ENCODE measurements at regions not wholly inside any gene's neighbourhood (a gene's known extent, or its start where the extent isn't known, plus 50 kb on each side); places are given as distances from the start of the nearest gene placed in this dataset.
A peak's percentile ranks its signal among the peaks of the same experiment; 100 is the strongest.
"Not testable (repeated sequence)": the region's sequence is repeated elsewhere in the genome, so short reads cannot be mapped to it uniquely, and the experiment has no call there.

DNA sequence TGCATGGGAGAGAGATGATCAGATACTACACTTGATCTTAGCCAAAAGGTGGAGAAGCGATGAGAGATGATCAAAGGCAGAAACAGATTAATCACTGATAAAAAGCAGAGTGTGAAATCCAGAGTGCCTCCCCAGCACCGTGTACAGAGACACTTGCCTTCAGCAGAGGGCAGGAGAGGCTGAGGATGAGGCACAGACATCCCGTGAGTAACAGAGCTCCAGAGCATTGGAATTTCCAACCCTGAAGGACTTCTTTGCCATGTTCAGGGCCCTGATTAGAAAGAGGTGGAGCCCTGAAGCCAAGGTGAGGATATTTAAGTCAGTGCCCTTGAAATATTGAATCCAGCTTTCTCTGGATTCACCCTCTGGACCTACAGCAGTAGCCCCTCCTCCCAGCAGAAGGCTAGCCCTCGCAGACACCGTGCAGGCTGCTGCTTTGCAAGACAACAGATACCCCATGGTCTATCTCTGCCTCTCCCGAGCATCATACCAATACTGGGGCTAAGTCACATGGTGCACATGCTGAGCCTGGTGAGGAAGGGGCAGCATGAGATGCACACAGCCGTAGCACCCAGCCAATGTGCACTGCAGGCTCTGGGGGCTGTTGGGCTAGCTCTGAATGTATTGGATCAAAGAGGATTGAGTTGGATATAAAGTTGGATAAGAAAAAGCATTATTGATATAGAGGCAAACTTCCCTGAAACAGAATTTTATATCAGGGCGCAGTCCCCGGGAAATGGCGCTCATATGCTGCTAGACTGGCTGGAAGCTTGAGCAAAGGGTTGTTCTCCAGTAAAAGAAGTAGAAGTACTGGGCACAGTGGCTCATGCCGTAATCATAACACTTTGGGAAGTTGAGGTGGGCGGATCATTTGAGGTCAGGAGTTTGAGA is 200.3 kb upstream of the B3GAT1 start:
- no peak for DNase-seq

DNA sequence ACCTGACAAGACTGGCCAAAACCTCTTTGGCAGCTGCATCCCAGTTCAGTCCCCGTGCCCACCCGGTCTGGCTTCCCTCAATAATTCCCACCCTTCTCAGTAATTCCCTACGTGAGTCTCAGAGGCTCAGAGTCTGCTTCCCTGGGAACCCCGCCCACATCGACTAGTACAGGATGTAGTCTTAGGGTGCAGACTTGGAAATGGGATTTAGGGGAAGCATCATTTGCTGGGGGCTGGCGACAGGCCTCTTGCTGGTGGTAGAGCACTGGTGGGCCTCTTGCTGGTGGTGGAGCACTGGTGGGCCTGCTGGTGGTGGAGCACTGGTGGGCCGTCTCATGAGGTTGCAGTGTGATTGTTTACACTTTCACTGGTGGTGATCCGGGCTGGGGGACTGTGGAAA is 199.5 kb upstream of the B3GAT1 start:
- DNase-seq = no peak

DNA sequence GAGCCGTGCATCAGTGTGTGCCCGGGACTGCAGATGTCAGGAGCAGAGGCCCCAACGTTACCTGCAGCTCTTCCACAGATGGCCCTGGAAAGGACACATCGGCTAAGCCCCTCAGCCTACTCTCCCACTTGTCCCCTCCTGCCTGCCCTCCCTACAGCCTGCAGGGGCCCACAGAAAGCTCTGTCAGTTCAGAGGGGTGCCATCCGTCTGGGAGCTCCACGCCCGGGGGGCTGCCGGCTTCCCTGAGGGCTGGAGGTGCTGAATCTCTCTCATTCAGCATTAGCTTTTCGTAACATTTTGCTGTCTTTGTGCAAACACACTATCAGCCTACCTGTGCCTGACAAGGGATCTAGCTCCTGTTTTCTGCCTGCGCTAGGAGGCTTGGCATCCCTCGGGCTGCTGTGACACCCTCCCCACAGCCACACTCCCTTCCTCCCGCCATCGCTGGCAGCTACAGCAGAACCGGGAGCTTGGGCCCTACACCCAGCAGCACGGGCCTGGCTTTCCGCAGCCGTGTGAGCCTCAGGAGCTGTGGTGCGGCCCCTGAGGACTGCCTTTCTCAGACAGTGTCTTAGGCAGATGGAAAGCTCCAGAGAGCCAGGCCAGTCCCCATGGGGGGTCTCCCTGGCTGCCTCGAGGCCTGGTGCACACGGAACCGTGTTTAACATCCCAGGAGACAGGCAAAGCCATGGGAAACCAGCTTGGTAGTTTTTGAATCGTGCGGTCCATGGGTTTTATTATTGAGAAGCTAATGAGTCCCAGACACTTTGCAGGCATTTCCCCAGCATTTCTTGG is 198.3 kb upstream of the B3GAT1 start:
- DNase-seq = no peak

DNA sequence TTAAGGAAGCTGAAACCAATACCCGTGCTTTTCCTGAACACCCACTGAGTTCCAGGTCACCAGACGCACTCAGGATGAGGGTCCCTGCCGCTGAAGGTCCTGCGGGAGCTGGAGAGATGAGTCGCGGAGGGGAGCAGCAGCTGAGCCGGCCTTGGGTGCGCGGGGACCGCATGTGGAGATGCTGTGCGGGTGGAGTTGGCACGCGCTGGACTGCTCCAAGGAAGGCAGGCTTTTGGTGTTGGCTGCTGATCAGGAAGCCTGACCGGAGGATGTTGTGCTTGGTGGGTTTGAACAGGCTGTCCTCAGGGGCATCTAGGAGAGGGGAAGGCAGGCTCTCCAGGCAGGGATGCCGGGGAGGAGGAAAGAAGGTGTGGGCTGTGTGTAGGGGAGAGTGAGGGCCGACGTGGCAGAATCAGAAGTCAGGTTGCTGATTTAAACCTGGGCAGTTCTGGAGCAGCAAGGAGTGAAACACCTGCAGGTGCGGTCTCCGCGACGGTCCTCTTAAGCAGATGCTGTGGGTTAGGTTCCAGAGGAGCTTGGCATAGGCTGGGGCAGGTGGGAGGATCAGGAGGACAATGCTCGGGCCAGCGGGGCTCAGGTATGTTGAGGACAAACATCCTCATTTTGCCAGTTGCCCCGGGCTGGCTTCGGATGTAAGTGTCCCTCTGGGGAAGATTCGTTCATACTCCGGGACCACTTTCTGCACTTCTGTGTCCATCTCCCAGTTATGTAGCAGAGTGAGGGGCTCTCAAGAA is 197.5 kb upstream of the B3GAT1 start:
- no peak for DNase-seq

DNA sequence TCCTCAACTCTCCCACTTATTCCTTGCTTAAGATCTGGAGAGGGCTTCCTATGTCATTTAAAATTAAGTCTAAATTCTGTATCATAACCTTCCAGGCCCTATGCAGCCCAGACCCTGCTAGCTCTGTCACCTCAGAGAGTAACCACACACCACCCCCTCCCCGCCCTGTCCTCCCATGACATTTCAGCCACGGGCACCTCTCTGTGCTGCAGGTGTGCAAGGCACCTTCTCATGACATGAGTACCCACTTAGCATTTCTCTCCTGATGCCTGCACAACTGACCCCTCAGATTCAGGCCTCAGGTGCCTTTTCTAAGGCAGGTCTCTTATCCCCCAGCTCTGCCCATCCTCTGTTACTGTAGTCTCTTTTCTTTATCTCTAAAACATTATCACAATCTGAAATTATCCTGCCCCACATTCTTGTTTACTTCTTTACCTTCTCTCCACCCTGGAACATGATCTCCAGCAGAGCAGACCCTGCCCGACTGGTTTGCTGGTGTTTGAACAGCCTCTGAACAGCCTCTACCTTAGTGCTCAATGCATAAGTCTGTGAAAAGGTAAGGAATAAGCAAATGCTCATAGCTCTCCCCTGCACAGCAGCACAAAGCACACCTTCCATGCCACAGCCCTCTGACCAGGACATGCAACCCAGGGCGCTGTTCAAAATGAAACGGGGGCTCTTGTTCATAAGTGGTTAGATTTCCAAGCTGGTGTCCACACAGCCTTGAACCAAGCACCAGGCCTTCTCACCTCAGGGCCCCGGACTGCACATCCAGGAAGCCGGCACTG is 196.1 kb upstream of the B3GAT1 start:
- no peak for DNase-seq

DNA sequence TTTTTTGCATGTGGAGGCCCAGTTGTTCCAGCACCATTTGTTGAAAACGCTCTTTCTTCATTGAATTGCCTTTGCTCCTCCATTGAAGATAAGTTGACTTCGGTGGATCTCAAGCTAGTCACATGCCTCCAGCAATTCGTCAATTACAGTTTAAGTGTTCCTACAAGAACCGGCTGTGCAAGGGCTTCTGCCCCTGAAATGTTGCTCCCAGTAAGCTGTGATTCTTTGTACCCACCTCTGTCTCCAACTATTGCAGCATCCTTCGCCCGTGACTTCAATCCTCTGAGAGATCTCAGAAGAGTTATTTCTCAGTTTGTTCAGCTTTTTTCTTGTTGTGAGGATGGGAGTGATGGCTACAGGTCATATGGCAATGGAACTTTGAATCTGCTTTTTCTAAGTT is 194.2 kb upstream of the B3GAT1 start:
- DNase-seq = no peak

DNA sequence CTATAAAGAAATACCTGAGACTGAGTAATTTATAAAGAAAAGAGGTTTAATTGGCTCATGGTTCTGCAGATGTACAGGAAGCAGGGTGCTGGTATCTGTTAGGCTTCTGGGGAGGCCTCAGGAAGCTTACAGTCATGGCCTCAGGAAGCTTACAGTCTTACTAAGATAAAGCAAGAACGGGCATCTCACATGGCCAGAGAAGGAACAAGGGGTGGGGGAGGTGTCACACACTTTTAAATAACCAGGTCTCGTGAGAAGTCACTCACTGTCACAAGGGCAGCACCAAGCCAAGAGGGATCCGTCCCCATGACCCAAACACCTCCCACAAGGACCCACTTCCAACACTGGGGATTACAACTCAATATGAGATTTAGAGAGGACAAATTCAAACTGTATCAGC is 192.8 kb upstream of the B3GAT1 start:
- no peak for DNase-seq

DNA sequence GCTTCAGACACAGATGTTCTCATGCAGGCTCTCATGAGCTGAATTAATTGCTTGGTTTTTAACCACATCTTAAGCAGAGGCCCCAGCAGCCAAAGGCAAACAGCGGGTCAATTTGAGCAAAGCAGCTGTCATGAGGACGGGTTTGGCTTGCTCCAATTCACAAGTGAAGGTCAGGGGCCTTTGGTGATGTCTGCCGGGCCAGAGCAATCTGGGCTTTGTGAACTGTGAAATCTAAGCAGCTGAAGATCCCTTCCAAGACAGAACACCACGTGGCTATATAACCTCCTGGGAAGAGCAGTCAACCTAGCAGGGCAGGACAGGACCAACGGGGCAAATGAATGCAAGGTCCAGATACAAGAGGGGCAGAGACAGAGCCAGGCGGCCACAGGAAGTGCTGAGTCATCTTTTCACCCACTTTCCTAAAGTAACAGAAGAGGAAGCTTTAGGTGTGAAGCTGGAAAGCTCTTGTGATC is 187.3 kb upstream of the B3GAT1 start:
- no peak for DNase-seq

DNA sequence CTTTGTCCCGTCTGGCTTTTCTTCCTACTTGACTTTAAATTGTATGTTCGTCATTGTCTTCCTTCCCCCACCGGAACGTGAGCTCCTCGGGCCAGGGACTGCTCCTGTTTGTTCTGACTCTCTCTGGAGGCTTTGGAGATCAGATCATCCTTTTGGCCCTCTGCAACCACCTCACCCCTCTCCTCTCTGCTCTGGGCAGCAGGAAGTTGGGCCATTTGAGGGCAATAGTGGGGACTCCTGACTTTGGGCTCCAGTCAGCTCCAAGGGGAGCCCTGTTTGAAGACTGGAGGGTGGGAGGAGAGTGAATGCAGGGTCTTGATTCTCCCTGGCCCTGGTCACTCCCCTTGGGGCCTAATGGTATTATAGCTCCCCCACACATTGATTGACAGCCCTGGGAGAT is 186.3 kb upstream of the B3GAT1 start:
- no peak for DNase-seq

DNA sequence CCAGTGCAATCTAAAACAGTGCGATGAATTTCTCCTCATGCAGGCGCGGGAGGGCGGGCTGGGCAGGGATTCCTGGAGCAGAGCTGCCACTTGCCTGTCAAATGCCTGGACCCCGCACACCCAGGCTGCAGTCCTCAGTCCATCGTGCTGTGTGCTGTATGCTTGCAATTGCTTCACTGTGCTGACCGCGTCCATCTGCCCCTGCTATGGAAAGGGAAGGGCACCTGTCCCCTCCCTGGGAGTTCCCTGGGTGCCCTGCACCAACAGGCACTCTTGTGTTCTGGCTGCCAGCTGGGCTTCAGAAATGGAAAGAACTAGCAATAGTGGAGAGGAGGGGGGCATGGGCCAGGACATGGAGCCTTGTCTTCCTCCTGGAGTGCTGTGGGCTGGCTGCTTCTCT is 185.4 kb upstream of the B3GAT1 start:
- DNase-seq = no peak

DNA sequence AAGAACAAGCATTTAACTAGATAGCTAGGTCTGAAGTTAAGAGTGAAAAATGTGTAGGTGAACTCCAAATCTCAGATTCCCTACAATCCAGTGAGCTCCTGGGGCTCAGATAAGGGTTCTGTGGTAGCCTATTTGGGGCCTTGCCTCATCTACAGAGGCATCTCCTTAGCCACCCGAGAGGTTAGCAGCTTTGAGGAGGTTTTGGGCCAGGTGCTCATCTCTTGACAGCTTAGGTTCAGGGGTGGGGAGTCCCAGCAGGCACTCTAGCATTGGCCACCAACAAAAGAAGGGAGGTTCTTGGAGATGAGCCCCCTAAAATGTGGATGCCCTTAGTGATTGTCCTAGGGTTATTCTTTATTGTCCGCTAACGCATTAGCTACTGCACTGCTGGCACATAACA is 184.4 kb upstream of the B3GAT1 start:
- no peak for DNase-seq

DNA sequence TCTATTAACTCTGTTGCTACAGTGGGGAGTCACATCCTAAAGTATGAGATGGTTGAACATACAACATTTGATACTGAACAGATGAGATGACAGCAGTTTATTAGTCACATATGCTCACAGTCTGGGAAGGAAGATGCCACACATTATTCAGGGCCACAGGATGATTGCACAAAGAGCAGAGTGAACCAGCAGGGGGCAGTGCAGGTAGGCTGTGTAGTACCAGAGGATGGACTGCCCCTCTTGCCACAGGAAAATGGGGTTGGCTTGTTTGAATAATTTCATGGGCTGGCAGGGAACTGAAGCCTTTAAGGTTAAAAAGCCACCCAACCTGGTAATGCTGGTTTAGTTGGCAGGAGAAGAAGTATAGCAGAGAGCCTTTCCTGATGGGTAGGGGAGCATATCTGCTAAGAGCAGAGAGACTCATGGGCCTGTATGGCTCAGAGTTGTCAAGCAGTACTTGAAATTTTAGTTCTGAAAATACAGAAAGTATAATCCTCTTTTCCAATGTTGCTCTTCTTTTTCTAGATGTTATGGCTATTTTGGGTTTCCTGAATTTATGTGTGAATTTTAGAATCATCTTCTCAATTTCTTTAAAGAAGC is 180.4 kb upstream of the B3GAT1 start:
- DNase-seq = peak; percentile 76

DNA sequence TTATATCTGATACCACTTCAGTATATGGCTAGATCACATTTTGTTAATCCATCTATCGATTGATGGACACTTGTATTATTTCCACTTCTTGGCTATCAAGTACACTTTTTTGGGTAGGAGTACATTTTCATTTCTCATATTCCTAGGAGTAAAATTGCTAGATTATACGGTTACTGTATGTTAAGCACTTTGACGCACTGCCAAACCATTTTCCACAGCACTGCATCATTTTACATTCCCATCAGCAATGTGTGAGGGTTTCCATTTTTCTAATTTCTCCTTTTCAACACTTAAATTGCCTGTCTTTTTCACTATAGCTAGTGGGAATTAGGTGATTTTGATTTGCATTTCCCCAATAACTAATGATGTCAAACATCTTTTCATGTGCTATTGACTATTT is 179.3 kb upstream of the B3GAT1 start:
- DNase-seq = no peak

DNA sequence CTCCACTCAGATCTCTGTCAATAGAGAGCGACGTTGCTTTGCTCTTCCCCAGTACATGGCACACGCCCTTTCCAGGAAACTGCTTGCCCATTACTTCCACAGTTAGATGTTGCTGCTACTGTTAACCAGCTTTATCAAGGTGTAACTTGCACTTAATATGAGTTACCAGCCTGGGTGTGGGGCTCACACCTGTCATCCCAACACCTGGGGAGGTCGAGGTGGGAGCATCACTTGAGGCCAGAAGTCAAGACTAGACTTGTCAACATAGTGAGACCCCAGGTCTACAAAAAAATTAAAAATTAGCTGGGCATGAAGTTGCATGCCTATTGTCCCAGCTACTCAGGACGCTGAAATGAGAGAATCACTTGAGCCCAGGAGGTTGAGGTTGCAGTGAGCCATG is 177.1 kb upstream of the B3GAT1 start:
- no peak for DNase-seq

DNA sequence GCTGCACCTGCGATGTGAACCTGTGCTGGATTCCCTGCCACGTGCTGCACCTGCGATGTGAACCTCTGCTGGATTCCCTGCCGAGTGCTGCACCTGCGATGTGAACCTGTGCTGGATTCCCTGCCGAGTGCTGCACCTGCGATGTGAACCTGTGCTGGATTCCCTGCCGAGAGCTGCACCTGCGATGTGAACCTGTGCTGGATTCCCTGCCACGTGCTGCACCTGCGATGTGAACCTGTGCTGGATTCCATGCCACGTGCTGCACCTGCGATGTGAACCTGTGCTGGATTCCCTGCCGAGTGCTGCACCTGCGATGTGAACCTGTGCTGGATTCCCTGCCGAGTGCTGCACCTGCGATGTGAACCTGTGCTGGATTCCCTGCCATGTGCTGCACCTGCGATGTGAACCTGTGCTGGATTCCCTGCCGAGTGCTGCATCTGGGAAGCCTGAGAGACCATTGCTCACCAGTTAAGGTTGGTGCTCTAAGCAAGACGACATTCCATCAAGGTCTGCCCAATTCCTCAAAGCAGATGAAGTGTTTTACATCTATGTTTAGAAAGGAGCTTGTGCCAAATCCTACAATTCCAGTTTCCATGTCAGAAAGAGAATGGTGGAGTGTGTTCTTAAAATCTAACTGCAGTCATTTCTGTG is 176.5 kb upstream of the B3GAT1 start:
- DNase-seq = not testable (repeated sequence)

DNA sequence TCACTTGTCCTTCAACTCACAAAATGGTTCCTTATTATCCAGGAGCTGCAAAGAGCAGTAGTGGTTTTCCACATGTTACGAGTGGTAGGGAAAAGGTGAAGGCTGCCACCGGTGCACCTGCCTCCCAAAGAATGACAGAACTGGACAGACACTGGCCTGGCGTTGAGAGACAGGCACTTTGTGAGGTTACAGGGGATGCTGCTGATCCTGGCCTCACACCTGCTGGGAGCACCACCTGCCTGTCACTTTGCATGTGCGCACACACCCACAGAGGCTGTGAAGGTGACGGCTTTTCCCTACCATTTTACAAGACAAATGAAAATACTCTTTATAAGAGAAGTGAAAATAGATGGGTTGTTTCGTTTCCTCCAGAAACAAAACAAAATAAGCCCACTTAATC is 175.3 kb upstream of the B3GAT1 start:
- DNase-seq = no peak

DNA sequence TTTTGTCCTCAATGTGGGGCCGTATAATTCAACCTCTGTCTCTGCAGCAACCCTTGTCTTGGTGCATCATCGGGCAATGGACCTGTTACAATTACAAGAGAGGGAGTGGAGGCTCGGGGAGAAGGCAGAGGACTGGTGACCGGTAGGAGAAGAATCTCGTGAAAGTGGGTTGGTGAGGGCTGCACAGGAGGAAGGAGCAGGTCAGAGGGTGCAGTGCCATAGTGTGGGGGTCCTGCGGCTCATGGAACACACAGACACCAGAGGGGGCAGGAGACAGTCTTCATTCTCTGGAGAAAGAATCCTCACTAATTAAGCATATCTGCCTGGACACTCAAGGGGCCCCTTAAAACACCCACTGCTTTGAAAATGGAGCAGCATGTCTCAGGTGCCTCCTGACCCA is 174.7 kb upstream of the B3GAT1 start:
- no peak for DNase-seq

DNA sequence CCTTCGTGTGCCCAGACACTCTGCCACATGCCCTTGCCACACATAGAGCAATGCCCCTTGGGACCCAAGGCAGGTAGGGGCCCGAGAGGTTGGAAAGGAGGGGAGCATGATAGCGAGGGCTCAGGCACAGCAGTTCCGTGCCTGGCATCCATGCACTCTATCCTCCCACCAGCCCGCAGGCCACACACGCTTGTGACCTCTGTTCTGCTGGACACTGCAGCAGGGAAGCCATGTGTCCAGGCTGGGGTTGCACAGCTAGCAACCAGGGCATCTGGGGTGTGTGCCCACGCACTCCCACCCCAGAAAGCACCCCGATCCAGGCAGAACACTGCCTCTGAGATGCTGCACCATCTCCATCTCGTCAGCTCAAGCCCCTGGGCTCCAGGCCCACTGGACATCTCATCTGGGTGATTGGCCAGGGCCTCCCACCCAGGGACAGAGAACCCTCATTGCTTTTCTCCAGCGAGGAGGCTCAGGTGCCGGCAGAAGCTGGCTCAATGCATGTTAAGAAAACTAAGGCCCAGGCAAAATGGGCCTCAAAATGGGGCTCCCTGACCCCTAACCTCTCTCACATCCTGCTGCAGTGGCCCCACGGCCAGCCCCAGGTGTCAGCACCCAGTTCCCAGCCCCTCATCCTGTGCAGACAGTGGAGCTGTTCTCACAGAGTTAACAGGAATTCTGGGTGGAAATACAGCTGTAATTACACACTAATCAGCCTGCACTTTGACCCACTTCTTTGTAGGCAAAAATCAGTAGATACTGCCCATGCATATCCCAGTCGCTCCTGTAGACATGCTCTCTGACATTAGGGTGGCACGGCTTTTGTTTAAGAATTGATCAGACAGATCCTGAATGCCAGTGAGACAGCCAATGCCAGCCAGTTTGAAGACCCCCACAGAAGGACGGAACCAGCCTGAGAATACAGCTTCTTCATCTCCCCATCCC is 173.9 kb upstream of the B3GAT1 start:
- no peak for DNase-seq

DNA sequence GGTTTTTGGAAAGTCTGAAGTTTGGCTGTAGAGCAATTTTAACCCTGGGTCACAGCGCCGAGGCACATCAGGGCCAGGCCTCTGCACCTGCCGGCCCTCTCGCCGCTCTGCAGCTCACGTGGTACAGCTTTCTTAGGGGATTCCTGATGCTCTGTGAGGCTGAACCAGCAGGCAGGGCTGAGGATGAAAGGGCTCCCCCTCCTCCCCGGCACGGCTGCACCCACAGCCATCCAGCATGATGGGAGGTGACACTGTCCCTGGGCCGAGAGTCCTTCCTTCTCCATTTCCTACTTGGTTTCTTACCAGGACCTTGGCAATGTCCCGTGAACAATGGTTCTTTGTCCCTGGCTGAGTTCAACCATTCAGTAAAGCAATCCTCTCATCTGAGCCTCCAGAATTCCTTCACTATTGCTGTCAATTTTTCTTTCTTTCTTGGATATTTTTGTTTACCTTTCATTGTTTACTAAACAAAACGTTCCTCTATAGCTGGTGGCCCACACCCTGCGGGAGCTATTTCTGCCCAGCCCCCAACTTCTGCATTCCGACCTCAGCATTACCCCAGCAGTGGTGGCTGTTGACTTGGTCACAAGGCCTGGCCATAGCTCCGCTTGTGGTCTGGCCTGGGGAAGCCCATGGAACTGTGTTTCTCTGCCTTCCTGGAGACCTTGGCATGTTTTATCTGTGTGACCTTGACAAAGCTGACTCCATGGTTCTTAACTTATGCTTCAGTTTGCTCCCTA is 172.8 kb upstream of the B3GAT1 start:
- no peak for DNase-seq

Data from stimulated activated CD4-positive, alpha-beta T cell treated with anti-CD3 and anti-CD28 coated beads, Interleukin-15, amount 100 ng/mL, for 24 hours (primary cell).